ENCODE measurements at regions not wholly inside any gene's neighbourhood (a gene's known extent, or its start where the extent isn't known, plus 50 kb on each side); places are given as distances from the start of the nearest gene placed in this dataset.

DNA sequence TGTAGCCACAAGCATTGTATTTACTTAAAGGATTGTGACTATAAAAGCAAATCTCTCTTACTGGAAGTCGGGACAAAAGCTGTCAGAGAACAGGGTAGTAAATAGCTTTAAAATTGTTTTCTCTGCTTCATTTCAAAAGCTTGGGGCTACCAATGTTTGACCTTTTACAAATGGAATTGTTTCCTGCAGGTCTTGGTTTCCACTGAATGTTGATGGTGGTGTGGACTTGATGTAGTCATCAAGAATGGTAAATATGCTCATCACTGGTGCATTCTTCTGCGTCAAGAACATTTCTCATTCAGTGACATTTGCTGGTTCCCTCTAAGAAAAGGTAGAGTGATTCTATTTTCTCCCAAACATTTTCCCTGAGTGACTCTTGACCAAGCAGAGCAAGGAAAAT, 435.4 kb upstream of the KHDRBS2 start:
- Histone ChIP-seq H3K4me3 (ENCODE audit: insufficient read length, low read depth) (no peak overlapping the region), H3K27me3 (ENCODE audit: insufficient read depth, insufficient read length) (no peaks in the 10 kb centered on the region), H3K9me3 (ENCODE audit: insufficient read depth, low read length) (no peaks in the 10 kb centered on the region), H3K4me1 (ENCODE audit: insufficient read depth, insufficient read length) (no peaks in the 10 kb centered on the region), H3K36me3 (ENCODE audit: insufficient read depth, insufficient read length, low read length) (no peaks in the 10 kb centered on the region), H3K9ac (ENCODE audit: insufficient read length, low read depth) (no peak overlapping the region)
- no peak for TF ChIP-seq SUZ12 (IDR thresholded peaks at IDR 0.05; ENCODE audit: extremely low read depth, insufficient read depth, insufficient read length)
- TF ChIP-seq YY1 (IDR thresholded peaks at IDR 0.05; ENCODE audit: insufficient read depth, insufficient read length) = no peak
- no peak for TF ChIP-seq ZNF274 (IDR thresholded peaks at IDR 0.05; ENCODE audit: low read depth, low read length)
- DNase-seq (ENCODE audit: low read depth, low spot score) = no peak

DNA sequence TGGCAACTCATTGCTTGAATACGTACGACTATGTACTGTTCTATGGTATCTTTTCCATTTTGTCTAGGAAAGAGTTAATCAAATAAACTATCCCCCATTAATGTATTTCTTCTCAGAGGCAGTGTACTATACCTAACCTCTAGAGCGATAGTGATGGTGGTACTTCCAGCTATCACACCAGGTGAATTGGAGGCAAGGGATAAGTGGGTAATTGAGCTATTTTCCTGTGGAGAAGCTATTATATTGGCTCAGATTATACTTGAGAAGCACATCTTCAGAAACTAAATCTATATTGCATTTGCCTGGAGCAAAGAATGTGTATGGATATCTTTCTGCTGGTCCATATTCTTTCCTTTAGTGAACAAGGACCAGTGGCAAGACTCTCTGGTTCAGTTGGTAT, 430.7 kb upstream of the KHDRBS2 start:
- H3K27me3 ChIP-seq (ENCODE audit: insufficient read depth, insufficient read length) = no peaks in the 10 kb centered on the region
- no peaks in the 10 kb centered on the region for H3K9me3 ChIP-seq (ENCODE audit: insufficient read depth, low read length)
- DNase-seq (ENCODE audit: low read depth, low spot score) = no peak
- H3K36me3 ChIP-seq (ENCODE audit: insufficient read depth, insufficient read length, low read length) = no peaks in the 10 kb centered on the region
- no peak overlapping the region for H3K4me3 ChIP-seq (ENCODE audit: insufficient read length, low read depth)
- H3K9ac ChIP-seq (ENCODE audit: insufficient read length, low read depth) = no peak overlapping the region
- no peak for TF ChIP-seq SUZ12 (IDR thresholded peaks at IDR 0.05; ENCODE audit: extremely low read depth, insufficient read depth, insufficient read length)
- TF ChIP-seq YY1 (IDR thresholded peaks at IDR 0.05; ENCODE audit: insufficient read depth, insufficient read length) = no peak
- no peak for TF ChIP-seq ZNF274 (IDR thresholded peaks at IDR 0.05; ENCODE audit: low read depth, low read length)
- no peaks in the 10 kb centered on the region for H3K4me1 ChIP-seq (ENCODE audit: insufficient read depth, insufficient read length)

DNA sequence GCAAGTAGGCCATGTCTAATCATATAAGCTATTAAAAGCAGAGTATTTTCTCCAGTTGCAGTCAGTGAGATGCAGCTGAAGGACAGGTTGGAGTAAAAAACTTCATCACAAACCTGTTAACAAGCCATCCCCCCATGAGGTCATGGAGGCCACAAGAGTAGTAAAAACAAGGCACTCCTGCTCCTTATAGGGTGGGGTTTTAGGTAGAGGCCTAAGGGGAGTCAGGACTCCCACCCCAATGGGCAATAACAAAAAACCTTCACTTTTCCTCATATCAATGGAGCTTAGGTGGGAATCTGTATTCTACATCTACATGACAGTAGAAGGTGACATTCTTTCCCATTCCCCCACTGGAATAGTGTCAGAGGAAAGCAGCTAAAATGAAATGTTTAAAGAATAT, 428.1 kb upstream of the KHDRBS2 start:
- Histone ChIP-seq H3K27me3 (ENCODE audit: insufficient read depth, insufficient read length) (no peaks in the 10 kb centered on the region), H3K9ac (ENCODE audit: insufficient read length, low read depth) (no peak overlapping the region), H3K9me3 (ENCODE audit: insufficient read depth, low read length) (no peaks in the 10 kb centered on the region), H3K4me1 (ENCODE audit: insufficient read depth, insufficient read length) (no peaks in the 10 kb centered on the region), H3K4me3 (ENCODE audit: insufficient read length, low read depth) (no peak overlapping the region), H3K36me3 (ENCODE audit: insufficient read depth, insufficient read length, low read length) (no peaks in the 10 kb centered on the region)
- DNase-seq (ENCODE audit: low read depth, low spot score) = no peak
- no peak for TF ChIP-seq ZNF274 (IDR thresholded peaks at IDR 0.05; ENCODE audit: low read depth, low read length)
- no peak for TF ChIP-seq YY1 (IDR thresholded peaks at IDR 0.05; ENCODE audit: insufficient read depth, insufficient read length)
- TF ChIP-seq SUZ12 (IDR thresholded peaks at IDR 0.05; ENCODE audit: extremely low read depth, insufficient read depth, insufficient read length) = no peak

DNA sequence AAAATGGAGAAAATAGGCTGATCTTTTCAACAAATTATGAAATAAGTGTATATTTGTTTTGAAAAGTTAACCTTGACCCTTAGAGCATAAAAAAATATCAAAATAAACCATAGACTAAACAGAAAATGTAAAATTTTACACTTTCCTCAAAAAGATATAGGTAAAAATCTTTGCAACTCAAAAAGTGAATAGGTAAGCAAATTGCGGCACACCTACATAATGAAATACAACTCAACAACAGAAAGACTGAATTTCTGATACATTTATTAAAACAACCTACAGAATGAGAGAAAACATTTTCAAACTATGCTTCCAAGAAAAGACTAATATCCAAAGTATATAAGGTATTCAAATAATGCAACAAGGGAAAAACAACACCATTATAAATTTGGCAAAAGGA, 425.7 kb upstream of the KHDRBS2 start:
- DNase-seq (ENCODE audit: low read depth, low spot score) = no peak
- Histone ChIP-seq H3K27me3 (ENCODE audit: insufficient read depth, insufficient read length) (no peaks in the 10 kb centered on the region), H3K4me3 (ENCODE audit: insufficient read length, low read depth) (no peak overlapping the region), H3K36me3 (ENCODE audit: insufficient read depth, insufficient read length, low read length) (no peaks in the 10 kb centered on the region), H3K9me3 (ENCODE audit: insufficient read depth, low read length) (no peaks in the 10 kb centered on the region), H3K9ac (ENCODE audit: insufficient read length, low read depth) (no peak overlapping the region), H3K4me1 (ENCODE audit: insufficient read depth, insufficient read length) (no peaks in the 10 kb centered on the region)
- TF ChIP-seq SUZ12 (IDR thresholded peaks at IDR 0.05; ENCODE audit: extremely low read depth, insufficient read depth, insufficient read length) (no peak), YY1 (IDR thresholded peaks at IDR 0.05; ENCODE audit: insufficient read depth, insufficient read length) (no peak), ZNF274 (IDR thresholded peaks at IDR 0.05; ENCODE audit: low read depth, low read length) (no peak)

DNA sequence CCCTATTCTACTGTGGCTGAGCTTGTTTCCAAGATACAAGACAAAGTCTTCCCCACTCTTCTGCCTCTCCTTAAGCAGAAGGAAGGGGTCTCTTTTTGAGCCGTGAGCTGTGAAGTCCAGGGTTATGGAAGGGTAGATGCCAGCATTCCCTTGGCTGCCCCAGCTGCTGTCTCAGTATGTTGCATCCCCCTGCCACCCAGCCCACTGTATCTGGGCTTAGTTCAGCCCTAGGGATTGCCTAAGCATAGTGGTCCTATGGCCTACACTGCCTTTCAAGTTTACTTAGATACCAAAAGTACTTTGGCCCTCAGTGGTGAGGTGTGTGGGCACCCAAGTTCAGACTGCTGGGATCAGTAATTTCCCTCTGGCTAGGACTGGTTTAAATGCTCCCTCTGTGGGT, 421.9 kb upstream of the KHDRBS2 start:
- no peaks in the 10 kb centered on the region for H3K4me1 ChIP-seq (ENCODE audit: insufficient read depth, insufficient read length)
- no peak overlapping the region for H3K4me3 ChIP-seq (ENCODE audit: insufficient read length, low read depth)
- H3K36me3 ChIP-seq (ENCODE audit: insufficient read depth, insufficient read length, low read length) = no peaks in the 10 kb centered on the region
- TF ChIP-seq ZNF274 (IDR thresholded peaks at IDR 0.05; ENCODE audit: low read depth, low read length) (no peak), SUZ12 (IDR thresholded peaks at IDR 0.05; ENCODE audit: extremely low read depth, insufficient read depth, insufficient read length) (no peak), YY1 (IDR thresholded peaks at IDR 0.05; ENCODE audit: insufficient read depth, insufficient read length) (no peak)
- H3K9ac ChIP-seq (ENCODE audit: insufficient read length, low read depth) = no peak overlapping the region
- no peaks in the 10 kb centered on the region for H3K27me3 ChIP-seq (ENCODE audit: insufficient read depth, insufficient read length)
- no peak for DNase-seq (ENCODE audit: low read depth, low spot score)
- no peaks in the 10 kb centered on the region for H3K9me3 ChIP-seq (ENCODE audit: insufficient read depth, low read length)

DNA sequence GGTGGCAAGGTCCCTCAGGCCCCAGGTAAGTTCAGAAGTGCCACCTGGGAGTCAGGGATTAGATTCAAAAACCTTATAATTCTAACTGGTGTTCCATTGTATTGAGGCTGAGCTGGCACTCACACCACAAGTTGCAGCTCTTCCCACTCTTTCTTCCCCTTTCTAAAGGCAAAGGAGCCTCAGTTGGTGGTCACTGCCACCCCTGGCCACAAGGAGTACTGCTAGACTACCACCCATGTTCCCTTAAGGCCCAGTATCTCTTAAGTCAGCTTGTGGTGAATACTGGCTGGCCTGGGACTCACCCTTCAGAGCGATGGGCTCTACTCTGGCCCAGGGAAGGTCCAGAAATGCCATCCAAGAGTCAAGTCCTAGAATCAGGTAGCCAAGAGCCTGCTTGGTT, 421.1 kb upstream of the KHDRBS2 start:
- Histone ChIP-seq H3K4me1 (ENCODE audit: insufficient read depth, insufficient read length) (no peaks in the 10 kb centered on the region), H3K36me3 (ENCODE audit: insufficient read depth, insufficient read length, low read length) (no peaks in the 10 kb centered on the region), H3K27me3 (ENCODE audit: insufficient read depth, insufficient read length) (no peaks in the 10 kb centered on the region), H3K4me3 (ENCODE audit: insufficient read length, low read depth) (no peak overlapping the region), H3K9me3 (ENCODE audit: insufficient read depth, low read length) (no peaks in the 10 kb centered on the region), H3K9ac (ENCODE audit: insufficient read length, low read depth) (no peak overlapping the region)
- TF ChIP-seq YY1 (IDR thresholded peaks at IDR 0.05; ENCODE audit: insufficient read depth, insufficient read length) = no peak
- no peak for TF ChIP-seq ZNF274 (IDR thresholded peaks at IDR 0.05; ENCODE audit: low read depth, low read length)
- no peak for TF ChIP-seq SUZ12 (IDR thresholded peaks at IDR 0.05; ENCODE audit: extremely low read depth, insufficient read depth, insufficient read length)
- no peak for DNase-seq (ENCODE audit: low read depth, low spot score)

DNA sequence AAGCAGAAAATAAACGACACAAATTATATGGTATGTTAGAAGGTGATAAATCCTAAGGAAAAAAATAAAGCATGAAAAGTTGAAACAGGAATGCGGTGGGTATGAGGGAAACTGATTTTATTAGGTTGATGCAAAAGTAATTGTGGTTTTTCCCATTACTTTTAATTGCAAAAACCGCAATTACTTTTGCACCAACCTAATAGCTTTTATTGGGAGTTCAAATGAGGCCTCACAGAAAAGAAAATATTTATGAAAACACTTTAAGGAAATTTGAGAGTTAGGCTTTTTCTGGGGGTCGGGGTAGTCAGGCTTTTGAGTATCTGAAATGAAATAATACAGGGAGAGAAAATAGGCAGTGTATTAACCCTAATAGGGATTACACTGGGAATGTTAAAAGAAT, 397.0 kb upstream of the KHDRBS2 start:
- H3K27me3 ChIP-seq (ENCODE audit: insufficient read depth, insufficient read length) = no peaks in the 10 kb centered on the region
- H3K4me1 ChIP-seq (ENCODE audit: insufficient read depth, insufficient read length) = no peaks in the 10 kb centered on the region
- DNase-seq (ENCODE audit: low read depth, low spot score) = no peak
- no peak overlapping the region for H3K9ac ChIP-seq (ENCODE audit: insufficient read length, low read depth)
- no peaks in the 10 kb centered on the region for H3K9me3 ChIP-seq (ENCODE audit: insufficient read depth, low read length)
- no peak overlapping the region for H3K4me3 ChIP-seq (ENCODE audit: insufficient read length, low read depth)
- H3K36me3 ChIP-seq (ENCODE audit: insufficient read depth, insufficient read length, low read length) = no peaks in the 10 kb centered on the region
- TF ChIP-seq ZNF274 (IDR thresholded peaks at IDR 0.05; ENCODE audit: low read depth, low read length) = no peak
- TF ChIP-seq SUZ12 (IDR thresholded peaks at IDR 0.05; ENCODE audit: extremely low read depth, insufficient read depth, insufficient read length) = no peak
- TF ChIP-seq YY1 (IDR thresholded peaks at IDR 0.05; ENCODE audit: insufficient read depth, insufficient read length) = no peak

DNA sequence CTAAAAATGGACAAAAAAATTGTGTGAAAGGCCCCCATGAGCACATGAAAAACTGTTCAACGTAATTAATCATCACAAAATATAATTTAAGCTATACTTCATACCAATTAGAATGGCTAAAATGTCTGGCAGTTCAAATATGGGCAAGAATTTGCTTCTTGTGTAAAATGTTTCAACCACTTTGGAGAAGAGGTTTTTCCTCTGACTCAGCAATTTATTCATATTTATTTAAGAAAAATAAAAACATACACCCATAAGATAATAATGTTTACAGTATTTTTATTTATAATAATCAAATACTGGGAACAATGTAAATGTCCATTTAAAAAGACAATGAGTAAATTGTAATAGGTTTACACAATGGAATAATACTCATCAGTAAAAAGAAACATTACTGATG, 395.1 kb upstream of the KHDRBS2 start:
- Histone ChIP-seq H3K4me3 (ENCODE audit: insufficient read length, low read depth) (no peak overlapping the region), H3K4me1 (ENCODE audit: insufficient read depth, insufficient read length) (no peaks in the 10 kb centered on the region), H3K27me3 (ENCODE audit: insufficient read depth, insufficient read length) (no peaks in the 10 kb centered on the region), H3K9me3 (ENCODE audit: insufficient read depth, low read length) (no peaks in the 10 kb centered on the region), H3K9ac (ENCODE audit: insufficient read length, low read depth) (no peak overlapping the region), H3K36me3 (ENCODE audit: insufficient read depth, insufficient read length, low read length) (no peaks in the 10 kb centered on the region)
- DNase-seq (ENCODE audit: low read depth, low spot score) = no peak
- TF ChIP-seq SUZ12 (IDR thresholded peaks at IDR 0.05; ENCODE audit: extremely low read depth, insufficient read depth, insufficient read length) = no peak
- TF ChIP-seq YY1 (IDR thresholded peaks at IDR 0.05; ENCODE audit: insufficient read depth, insufficient read length) = no peak
- no peak for TF ChIP-seq ZNF274 (IDR thresholded peaks at IDR 0.05; ENCODE audit: low read depth, low read length)

Measured in NT2/D1 (cell line).